ENCODE measurements at regions not wholly inside any gene's neighbourhood (a gene's known extent, or its start where the extent isn't known, plus 50 kb on each side); places are given as distances from the start of the nearest gene placed in this dataset.

GRCh38 chr13:56653043-56653442 is 487.7 kb upstream of the PRR20A start:
- H3K27me3 ChIP-seq (ENCODE audit: control insufficient read depth, insufficient read depth, low read length), result no peaks in the 10 kb centered on the region
- no peak overlapping the region for H3K27ac ChIP-seq (ENCODE audit: low read depth, low read length)
- H3K9me3 ChIP-seq (ENCODE audit: control insufficient read depth, insufficient read depth, low read length), result peaks cover 5% of the 10 kb centered on the region
- no peak for DNase-seq (ENCODE audit: low read depth, low spot score)
- ChIA-PET POLR2A (no interaction called here), CTCF (no interaction called here)
- H3K4me3 ChIP-seq (ENCODE audit: low read depth, low read length), result no peak overlapping the region
- TF ChIP-seq CTCF (IDR thresholded peaks at IDR 0.05; ENCODE audit: low read depth, low read length), result no peak

DNA sequence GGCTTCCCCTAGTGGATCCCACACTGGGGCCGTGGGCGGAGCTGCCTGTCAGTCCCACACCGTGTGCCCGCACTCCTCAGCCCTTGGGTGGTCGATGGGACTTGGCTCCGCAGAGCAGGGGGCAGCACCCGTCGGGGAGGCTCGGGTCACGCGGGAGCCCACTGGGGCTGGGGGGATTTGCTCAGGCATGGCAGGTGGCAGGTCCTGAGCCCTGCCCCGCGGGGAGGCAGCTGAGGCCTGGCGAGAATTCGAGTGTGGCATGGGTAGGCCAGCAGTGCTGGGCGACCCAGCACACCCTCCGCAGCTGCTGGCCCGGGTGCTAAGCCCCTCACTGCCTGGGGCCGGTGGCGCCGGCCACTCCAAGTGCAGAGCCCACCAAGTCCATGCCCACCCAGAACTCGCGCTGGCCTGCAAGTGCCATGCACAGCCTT is 481.7 kb upstream of the PRR20A start:
- no peak for DNase-seq (ENCODE audit: low read depth, low spot score)
- ChIA-PET CTCF (no interaction called here), POLR2A (no interaction called here)
- peaks cover 16% of the 10 kb centered on the region for H3K9me3 ChIP-seq (ENCODE audit: control insufficient read depth, insufficient read depth, low read length)
- TF ChIP-seq CTCF (IDR thresholded peaks at IDR 0.05; ENCODE audit: low read depth, low read length), result no peak
- no peak overlapping the region for H3K27ac ChIP-seq (ENCODE audit: low read depth, low read length)
- H3K4me3 ChIP-seq (ENCODE audit: low read depth, low read length), result no peak overlapping the region
- H3K27me3 ChIP-seq (ENCODE audit: control insufficient read depth, insufficient read depth, low read length), result no peaks in the 10 kb centered on the region

- no peak for DNase-seq (ENCODE audit: low read depth, low spot score)
- H3K4me3 ChIP-seq (ENCODE audit: low read depth, low read length), result no peak overlapping the region
- TF ChIP-seq CTCF (IDR thresholded peaks at IDR 0.05; ENCODE audit: low read depth, low read length), result no peak
- no peak overlapping the region for H3K27ac ChIP-seq (ENCODE audit: low read depth, low read length)
- POLR2A ChIA-PET, result no interaction called here
- H3K27me3 ChIP-seq (ENCODE audit: control insufficient read depth, insufficient read depth, low read length), result no peaks in the 10 kb centered on the region
- H3K9me3 ChIP-seq (ENCODE audit: control insufficient read depth, insufficient read depth, low read length), result peaks cover 9% of the 10 kb centered on the region
- CTCF ChIA-PET, result no interaction called here
Observed at GRCh38 chr13:56670563-56670962, 470.2 kb upstream of the PRR20A start.

DNA sequence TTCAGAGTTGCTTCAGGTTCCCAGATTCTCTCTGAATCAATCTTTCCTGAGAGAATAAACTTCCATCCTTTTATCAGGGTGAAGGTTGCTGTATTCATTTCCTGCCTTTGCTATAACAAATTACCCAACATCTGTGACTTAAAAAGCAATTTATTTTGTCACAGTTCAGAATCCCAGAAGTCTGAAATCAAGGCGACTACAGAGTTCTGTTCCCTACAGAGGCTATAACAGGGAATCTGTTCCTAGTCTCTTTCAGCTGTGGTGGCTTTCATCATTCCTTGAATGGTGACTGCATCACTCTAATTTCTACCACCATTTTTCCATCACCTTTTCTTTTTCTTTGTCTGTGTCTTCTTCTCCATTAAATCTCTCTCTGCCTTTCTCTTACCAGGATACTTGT is 459.3 kb upstream of the PRR20A start:
- ChIA-PET CTCF (no interaction called here), POLR2A (no interaction called here)
- DNase-seq (ENCODE audit: low read depth, low spot score), result no peak
- TF ChIP-seq CTCF (IDR thresholded peaks at IDR 0.05; ENCODE audit: low read depth, low read length), result no peak
- Histone ChIP-seq H3K27ac (ENCODE audit: low read depth, low read length) (no peak overlapping the region), H3K4me3 (ENCODE audit: low read depth, low read length) (no peak overlapping the region), H3K27me3 (ENCODE audit: control insufficient read depth, insufficient read depth, low read length) (no peaks in the 10 kb centered on the region), H3K9me3 (ENCODE audit: control insufficient read depth, insufficient read depth, low read length) (no peaks in the 10 kb centered on the region)

- Histone ChIP-seq H3K27me3 (ENCODE audit: control insufficient read depth, insufficient read depth, low read length) (no peaks in the 10 kb centered on the region), H3K9me3 (ENCODE audit: control insufficient read depth, insufficient read depth, low read length) (peaks cover 3% of the 10 kb centered on the region; the same call in 1 of the 2 replicates), H3K27ac (ENCODE audit: low read depth, low read length) (no peak overlapping the region), H3K4me3 (ENCODE audit: low read depth, low read length) (no peak overlapping the region)
- DNase-seq (ENCODE audit: low read depth, low spot score), result no peak
- CTCF ChIA-PET, result no interaction called here
- no peak for TF ChIP-seq CTCF (IDR thresholded peaks at IDR 0.05; ENCODE audit: low read depth, low read length)
- POLR2A ChIA-PET, result no interaction called here
Observed at GRCh38 chr13:56687131-56687530, 453.6 kb upstream of the PRR20A start.

Measured in AG04450 (cell line).